ENCODE measurements at regions not wholly inside any gene's neighbourhood (a gene's known extent, or its start where the extent isn't known, plus 50 kb on each side); places are given as distances from the start of the nearest gene placed in this dataset.

GRCh38 chr11:11192541-11192940 lies 160.5 kb downstream of the CSNK2A3 start (continued):
- no peak for TF ChIP-seq FOXP4 (CRISPR knock-in tag; IDR thresholded peaks at IDR 0.05)

- ATAC-seq (no peak), DNase-seq (ENCODE audit: low spot score) (no peak)
- TF ChIP-seq ZNF232 (CRISPR knock-in tag; IDR thresholded peaks at IDR 0.05) (no peak), CBFB (CRISPR knock-in tag; IDR thresholded peaks at IDR 0.05; ENCODE audit: low read depth) (no peak), KAT7 (CRISPR knock-in tag; IDR thresholded peaks at IDR 0.05; ENCODE audit: borderline replicate concordance) (no peak), SP1 (CRISPR knock-in tag; conservative IDR thresholded peaks at IDR 0.05) (no peak), ZBTB21 (CRISPR knock-in tag; IDR thresholded peaks at IDR 0.05; ENCODE audit: borderline replicate concordance) (no peak), NR2C2 (CRISPR knock-in tag; IDR thresholded peaks at IDR 0.05) (no peak), ZBTB43 (CRISPR knock-in tag; IDR thresholded peaks at IDR 0.05) (no peak), ATF6 (CRISPR knock-in tag; IDR thresholded peaks at IDR 0.05) (no peak), ETV6 (CRISPR knock-in tag; IDR thresholded peaks at IDR 0.05) (no peak), NFE2L1 (CRISPR knock-in tag; IDR thresholded peaks at IDR 0.05) (no peak), PREB (CRISPR knock-in tag; IDR thresholded peaks at IDR 0.05; ENCODE audit: borderline replicate concordance) (no peak), GABPB1 (CRISPR knock-in tag; IDR thresholded peaks at IDR 0.05) (no peak)
- Mint-ChIP-seq H3K27me3 (ENCODE audit: low read depth) (peaks cover 17% of the 10 kb centered on the region), H3K27ac (no peak overlapping the region), H3K36me3 (peaks cover 4% of the 10 kb centered on the region; the same call in 1 of the 2 replicates), H3K9me3 (peaks cover 27% of the 10 kb centered on the region), H3K4me3 (no peak overlapping the region), H3K4me1 (no peaks in the 10 kb centered on the region)
- POLR2A ChIA-PET, result no interaction called here
- CTCF ChIA-PET, result no interaction called here
Observed at GRCh38 chr11:11189506-11189905, 163.5 kb downstream of the CSNK2A3 start.

- peaks cover 2% of the 10 kb centered on the region; the same call in 1 of the 2 replicates for H3K4me1 Mint-ChIP-seq
- ATAC-seq (no peak), DNase-seq (ENCODE audit: low spot score) (no peak)
- CTCF ChIA-PET, result no interaction called here
- H3K27ac Mint-ChIP-seq, result no peak overlapping the region
- no peak overlapping the region for H3K4me3 Mint-ChIP-seq
- peaks cover 7% of the 10 kb centered on the region for H3K27me3 Mint-ChIP-seq (ENCODE audit: low read depth)
- H3K36me3 Mint-ChIP-seq, result peaks cover 4% of the 10 kb centered on the region; the same call in 1 of the 2 replicates
- TF ChIP-seq ZNF512 (CRISPR knock-in tag; IDR thresholded peaks at IDR 0.05; ENCODE audit: borderline replicate concordance) (no peak), NFYB (CRISPR knock-in tag; conservative IDR thresholded peaks at IDR 0.05; ENCODE audit: low read depth) (no peak), JAZF1 (CRISPR knock-in tag; IDR thresholded peaks at IDR 0.05) (no peak), IRF2 (CRISPR knock-in tag; IDR thresholded peaks at IDR 0.05; ENCODE audit: borderline replicate concordance, low read depth) (no peak)
- POLR2A ChIA-PET, result no interaction called here
- H3K9me3 Mint-ChIP-seq, result peaks cover 12% of the 10 kb centered on the region
Observed at GRCh38 chr11:11186249-11186648, 166.8 kb downstream of the CSNK2A3 start.
